Spinal cord (tissue), 9 donors: ENCODE measurements at regions not wholly inside any gene's neighbourhood (a gene's known extent, or its start where the extent isn't known, plus 50 kb on each side); places are given as distances from the start of the nearest gene placed in this dataset.
A peak's percentile ranks its signal among the peaks of the same experiment; 100 is the strongest.

ENCODE experiments used
- DNase-seq, 6 donors: peaks; one replicate each; pipeline versions ENCODE4 v3.0.0 to v3.0.0-alpha.2; 2013 to 2015; ENCODE audit warnings: low spot score in 6 of 6, low read depth in 4 of 6
- H3K27ac ChIP-seq: one replicate; pipeline ENCODE4 v1.5.1; 2013; ENCODE audit warnings: low read depth, low read length, control low read depth
- H3K27me3 ChIP-seq: one replicate; pipeline ENCODE4 v1.6.1; 2013; ENCODE audit warnings: low read length; ENCODE audit not compliant: control insufficient read depth, insufficient read depth
- H3K36me3 ChIP-seq: one replicate; pipeline ENCODE4 v1.6.1; 2013; ENCODE audit warnings: low read length; ENCODE audit not compliant: control insufficient read depth, insufficient read depth
- H3K4me1 ChIP-seq: one replicate; pipeline ENCODE4 v1.6.1; 2013; ENCODE audit warnings: low read length; ENCODE audit not compliant: control insufficient read depth, insufficient read depth
- H3K4me3 ChIP-seq: one replicate; pipeline ENCODE4 v1.5.1; 2013; ENCODE audit warnings: low read depth, low read length, control low read depth
- H3K9me3 ChIP-seq: one replicate; pipeline ENCODE4 v1.6.1; 2013; ENCODE audit warnings: low read length; ENCODE audit not compliant: control insufficient read depth, insufficient read depth
- WGBS: methylation state at CpG from one replicate; pipeline ENCODE4 v1.1.5; 2013; ENCODE audit warnings: missing lambda C conversion rate; ENCODE audit not compliant: insufficient coverage; 5-methylcytosine and 5-hydroxymethylcytosine counted together
- donor health status: healthy.

- H3K27me3 ChIP-seq = peaks cover 6% of the 10 kb centered on the region
- no peaks in the 10 kb centered on the region for H3K36me3 ChIP-seq
- no peaks in the 10 kb centered on the region for H3K9me3 ChIP-seq
- 65% methylated on average over 2 of the region's 12 CpGs for WGBS
- H3K27ac ChIP-seq = no peak overlapping the region
- peak in 1 of 6 donors; percentile 18 for DNase-seq
- H3K4me1 ChIP-seq = peaks cover 41% of the 10 kb centered on the region
- H3K4me3 ChIP-seq = no peak overlapping the region
Observed at GRCh38 chr11:120061036-120061760, 76.7 kb downstream of the TRIM29 start.

- H3K27ac ChIP-seq = no peak overlapping the region
- H3K27me3 ChIP-seq = peaks cover 3% of the 10 kb centered on the region
- H3K9me3 ChIP-seq = no peaks in the 10 kb centered on the region
- no peak overlapping the region for H3K4me3 ChIP-seq
- H3K36me3 ChIP-seq = no peaks in the 10 kb centered on the region
- DNase-seq = no peak
- WGBS = 100% methylated on average over 4 of the region's 7 CpGs
- peaks cover 43% of the 10 kb centered on the region for H3K4me1 ChIP-seq
Observed at GRCh38 chr11:120060512-120060911, 77.4 kb downstream of the TRIM29 start.

GRCh38 chr11:120058931-120059330 lies 79.0 kb downstream of the TRIM29 start:
- Histone ChIP-seq H3K4me1 (peaks cover 43% of the 10 kb centered on the region), H3K4me3 (no peak overlapping the region)
- 100% methylated on average over 2 of the region's 4 CpGs for WGBS

GRCh38 chr11:120057595-120058581 lies 80.0 kb downstream of the TRIM29 start:
- Histone ChIP-seq H3K36me3 (no peaks in the 10 kb centered on the region), H3K27me3 (peaks cover 3% of the 10 kb centered on the region), H3K4me3 (no peak overlapping the region), H3K9me3 (no peaks in the 10 kb centered on the region), H3K4me1 (peaks cover 39% of the 10 kb centered on the region), H3K27ac (no peak overlapping the region)
- DNase-seq = peak in 1 of 6 donors; percentile 89
- 42% methylated on average over 14 of the region's 18 CpGs for WGBS

More at GRCh38 chr11:120058931-120059330, 79.0 kb downstream of the TRIM29 start:
- H3K27me3 ChIP-seq = peaks cover 3% of the 10 kb centered on the region
- H3K36me3 ChIP-seq = no peaks in the 10 kb centered on the region
- no peak for DNase-seq
- no peak overlapping the region for H3K27ac ChIP-seq
- H3K9me3 ChIP-seq = no peaks in the 10 kb centered on the region

GRCh38 chr11:120057028-120057330 lies 80.9 kb downstream of the TRIM29 start:
- WGBS = no CpG with 5 or more reads among the region's 4 CpGs

GRCh38 chr11:120056301-120057027 lies 81.4 kb downstream of the TRIM29 start:
- 73% methylated on average over 9 of the region's 10 CpGs for WGBS

More at GRCh38 chr11:120057028-120057330, 80.9 kb downstream of the TRIM29 start:
- Histone ChIP-seq H3K9me3 (no peaks in the 10 kb centered on the region), H3K27ac (no peak overlapping the region), H3K4me1 (peaks cover 31% of the 10 kb centered on the region), H3K4me3 (no peak overlapping the region), H3K36me3 (no peaks in the 10 kb centered on the region), H3K27me3 (peaks cover 3% of the 10 kb centered on the region)
- DNase-seq = no peak

GRCh38 chr11:120055646-120056045 lies 82.3 kb downstream of the TRIM29 start:
- H3K27ac ChIP-seq = no peak overlapping the region
- peaks cover 22% of the 10 kb centered on the region for H3K4me1 ChIP-seq
- DNase-seq = no peak
- H3K4me3 ChIP-seq = no peak overlapping the region
- H3K9me3 ChIP-seq = no peaks in the 10 kb centered on the region
- H3K27me3 ChIP-seq = peaks cover 3% of the 10 kb centered on the region
- no peaks in the 10 kb centered on the region for H3K36me3 ChIP-seq

More at GRCh38 chr11:120056301-120057027, 81.4 kb downstream of the TRIM29 start:
- no peaks in the 10 kb centered on the region for H3K36me3 ChIP-seq
- no peaks in the 10 kb centered on the region for H3K9me3 ChIP-seq
- H3K27me3 ChIP-seq = peaks cover 3% of the 10 kb centered on the region
- DNase-seq = peak in 1 of 6 donors; percentile 48
- no peak overlapping the region for H3K4me3 ChIP-seq
- no peak overlapping the region for H3K27ac ChIP-seq
- H3K4me1 ChIP-seq = peaks cover 26% of the 10 kb centered on the region

- DNase-seq = no peak
- 90% methylated on average over 2 of the region's 4 CpGs for WGBS
- H3K27ac ChIP-seq = no peak overlapping the region
Observed at GRCh38 chr11:120054753-120055045, 83.2 kb downstream of the TRIM29 start.

GRCh38 chr11:120054016-120054752 lies 83.7 kb downstream of the TRIM29 start:
- Histone ChIP-seq H3K36me3 (no peaks in the 10 kb centered on the region), H3K4me1 (peaks cover 22% of the 10 kb centered on the region), H3K9me3 (no peaks in the 10 kb centered on the region), H3K27me3 (peaks cover 3% of the 10 kb centered on the region), H3K27ac (no peak overlapping the region), H3K4me3 (no peak overlapping the region)
- 86% methylated on average over 2 of the region's 3 CpGs for WGBS
- no peak for DNase-seq

More at GRCh38 chr11:120054753-120055045, 83.2 kb downstream of the TRIM29 start:
- no peaks in the 10 kb centered on the region for H3K9me3 ChIP-seq
- H3K4me3 ChIP-seq = no peak overlapping the region
- peaks cover 3% of the 10 kb centered on the region for H3K27me3 ChIP-seq
- peaks cover 22% of the 10 kb centered on the region for H3K4me1 ChIP-seq
- no peaks in the 10 kb centered on the region for H3K36me3 ChIP-seq
